ENCODE measurements at regions not wholly inside any gene's neighbourhood (a gene's known extent, or its start where the extent isn't known, plus 50 kb on each side); places are given as distances from the start of the nearest gene placed in this dataset.

- DNase-seq = no peak
These were observed 455.4 kb downstream of the EBF1 start for GRCh38 chr5:158644301-158644700.

GRCh38 chr5:158643840-158644239 lies 455.9 kb downstream of the EBF1 start:
- no peak for DNase-seq

GRCh38 chr5:158642879-158643278 lies 456.8 kb downstream of the EBF1 start:
- DNase-seq = no peak

GRCh38 chr5:158641016-158641415 lies 458.7 kb downstream of the EBF1 start:
- DNase-seq = no peak

GRCh38 chr5:158640593-158640980 lies 459.1 kb downstream of the EBF1 start:
- no peak for DNase-seq

GRCh38 chr5:158639881-158640592 lies 459.7 kb downstream of the EBF1 start:
- no peak for DNase-seq

GRCh38 chr5:158638396-158638795 lies 461.3 kb downstream of the EBF1 start:
- no peak for DNase-seq

- no peak for DNase-seq
These were observed 462.7 kb downstream of the EBF1 start for GRCh38 chr5:158637039-158637438.

GRCh38 chr5:158635565-158635964 lies 464.2 kb downstream of the EBF1 start:
- DNase-seq = no peak

GRCh38 chr5:158634714-158635113 lies 465.0 kb downstream of the EBF1 start:
- no peak for DNase-seq

GRCh38 chr5:158629591-158630312 lies 470.0 kb downstream of the EBF1 start:
- no peak for DNase-seq

GRCh38 chr5:158626718-158627117 lies 473.0 kb downstream of the EBF1 start:
- no peak for DNase-seq

- no peak for DNase-seq
These were observed 475.7 kb downstream of the EBF1 start for GRCh38 chr5:158623971-158624370.

GRCh38 chr5:158621391-158621790 lies 478.3 kb downstream of the EBF1 start:
- no peak for DNase-seq

GRCh38 chr5:158619083-158619788 lies 480.5 kb downstream of the EBF1 start:
- DNase-seq = no peak

- no peak for DNase-seq
These were observed 481.5 kb downstream of the EBF1 start for GRCh38 chr5:158618256-158618655.

- DNase-seq = no peak
These were observed 483.0 kb downstream of the EBF1 start for GRCh38 chr5:158616707-158617106.

- no peak for DNase-seq
These were observed 484.8 kb downstream of the EBF1 start for GRCh38 chr5:158614951-158615350.

- DNase-seq = no peak
These were observed 488.1 kb downstream of the EBF1 start for GRCh38 chr5:158611581-158611980.

- no peak for DNase-seq
These were observed 489.7 kb downstream of the EBF1 start for GRCh38 chr5:158610051-158610415.

- no peak for DNase-seq
These were observed 490.2 kb downstream of the EBF1 start for GRCh38 chr5:158609333-158610050.

- no peak for DNase-seq
These were observed 492.6 kb downstream of the EBF1 start for GRCh38 chr5:158607088-158607487.

- DNase-seq = no peak
These were observed 493.5 kb downstream of the EBF1 start for GRCh38 chr5:158606233-158606632.

All from Kasumi-1 (cell line).